ENCODE measurements at regions not wholly inside any gene's neighbourhood (a gene's known extent, or its start where the extent isn't known, plus 50 kb on each side); places are given as distances from the start of the nearest gene placed in this dataset.
"Not testable (repeated sequence)": the region's sequence is repeated elsewhere in the genome, so short reads cannot be mapped to it uniquely, and the experiment has no call there.

- DNase-seq, result no peak
Measured at GRCh38 chrX:10971759-10972158, 139.4 kb upstream of the HCCS start.

GRCh38 chrX:10972706-10973105, 138.4 kb upstream of the HCCS start:
- DNase-seq, result no peak

- no peak for DNase-seq
Measured at GRCh38 chrX:10974920-10975319, 136.2 kb upstream of the HCCS start.

GRCh38 chrX:10979956-10980355, 131.2 kb upstream of the HCCS start:
- no peak for DNase-seq

GRCh38 chrX:10981506-10981905, 129.6 kb upstream of the HCCS start:
- DNase-seq, result no peak

DNA sequence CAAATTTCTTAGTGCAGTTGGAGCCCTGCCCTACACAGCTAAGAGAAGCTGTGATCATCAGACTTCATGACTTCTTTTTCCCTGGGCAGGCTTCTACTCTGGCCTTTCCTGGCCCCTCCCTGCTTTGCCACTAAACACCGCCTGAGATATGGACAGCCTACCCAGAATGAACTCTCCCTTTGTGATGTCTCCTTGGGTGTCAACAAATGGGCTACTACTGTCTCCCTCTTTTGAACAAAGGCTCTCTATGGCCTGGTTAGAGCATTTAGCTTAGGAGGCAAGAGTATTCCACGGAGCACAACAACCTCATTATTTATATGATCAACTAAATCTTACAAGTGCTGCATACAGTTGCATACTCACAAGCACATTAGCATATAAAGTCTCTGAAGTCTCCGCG, 127.6 kb upstream of the HCCS start:
- no peak for DNase-seq

DNA sequence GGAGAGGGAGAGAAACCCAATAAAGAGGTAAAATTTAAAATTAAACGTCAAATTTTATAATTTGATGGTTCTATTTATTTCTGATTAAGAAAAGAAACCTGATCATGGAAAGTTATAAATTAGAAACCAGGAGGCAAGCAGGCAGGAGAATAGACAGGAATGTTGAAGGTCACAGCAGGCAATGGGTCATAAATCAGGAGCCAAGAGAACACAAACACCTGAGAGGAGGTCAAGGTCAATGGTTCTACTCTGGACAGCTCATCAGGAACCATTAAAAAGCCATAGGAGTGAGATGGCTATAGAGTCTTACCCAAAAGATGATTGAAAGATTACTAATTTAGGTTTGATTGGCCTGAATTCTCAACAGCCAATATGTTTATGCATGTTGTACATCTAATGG, 126.9 kb upstream of the HCCS start:
- no peak for DNase-seq

- no peak for DNase-seq
Measured at GRCh38 chrX:10986616-10987015, 124.5 kb upstream of the HCCS start.

GRCh38 chrX:10988653-10989052, 122.5 kb upstream of the HCCS start:
- DNase-seq, result no peak

DNA sequence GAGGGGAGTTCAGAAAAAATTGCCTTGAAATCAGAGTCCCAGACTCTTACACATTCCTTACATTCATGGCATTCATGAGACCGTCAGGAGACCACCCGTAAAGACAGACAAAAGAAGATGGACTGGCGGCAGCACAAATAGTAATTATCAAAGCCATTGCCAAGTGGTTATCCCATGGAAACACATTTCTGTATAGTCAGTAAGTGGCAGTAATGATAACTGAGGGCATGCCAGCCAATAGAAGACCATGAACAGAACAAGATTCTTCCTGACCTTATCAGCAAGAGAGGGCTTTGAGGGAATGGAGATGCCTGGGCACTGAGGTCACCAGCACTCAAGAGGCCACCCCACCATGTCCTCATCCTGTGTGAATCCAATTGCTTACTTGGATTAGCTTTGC, 121.7 kb upstream of the HCCS start:
- DNase-seq, result no peak

GRCh38 chrX:10990418-10990817, 120.7 kb upstream of the HCCS start:
- no peak for DNase-seq

DNA sequence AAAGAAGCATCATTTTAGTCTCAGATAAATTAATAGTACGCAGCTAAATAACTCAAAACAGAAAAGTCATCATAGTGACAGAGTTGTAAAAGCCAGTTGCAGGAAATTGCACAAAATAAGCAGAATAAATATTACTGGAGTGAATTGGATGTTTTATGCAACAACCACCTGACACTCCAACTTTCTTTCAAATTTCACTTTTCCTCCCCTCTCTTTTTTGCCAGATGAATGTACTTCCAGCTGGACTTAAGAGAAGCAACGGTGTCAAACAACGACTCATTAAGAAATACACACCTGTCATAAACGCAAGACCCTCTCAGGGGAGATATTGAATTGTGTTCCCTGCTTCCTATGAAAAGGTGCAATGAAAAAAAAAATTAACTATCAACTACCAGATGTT, 120.2 kb upstream of the HCCS start:
- no peak for DNase-seq

DNA sequence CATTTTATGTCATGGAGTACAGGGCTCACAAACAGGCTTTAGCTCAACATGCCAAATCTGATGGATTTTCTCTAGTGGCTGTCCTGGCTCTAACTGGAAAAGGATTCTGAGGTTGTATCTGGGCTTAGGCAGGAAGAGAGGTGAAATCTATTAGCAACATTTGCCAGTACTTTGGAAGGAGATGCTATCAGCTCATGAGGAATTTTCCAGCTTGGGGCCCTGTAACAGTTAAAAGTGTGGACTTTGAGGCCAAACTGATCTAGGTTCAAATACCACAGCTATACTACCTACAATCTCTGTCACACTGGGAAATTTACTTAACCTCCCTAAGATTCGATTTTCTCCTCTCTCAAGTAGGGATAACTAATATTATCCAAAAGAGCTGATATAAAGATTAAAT, 119.0 kb upstream of the HCCS start:
- DNase-seq, result no peak

- not testable (repeated sequence) for DNase-seq
Measured at GRCh38 chrX:11007076-11007475, 104.1 kb upstream of the HCCS start.

GRCh38 chrX:11010476-11010875, 100.7 kb upstream of the HCCS start:
- DNase-seq, result no peak

GRCh38 chrX:11016728-11017127, 94.4 kb upstream of the HCCS start:
- no peak for DNase-seq

DNA sequence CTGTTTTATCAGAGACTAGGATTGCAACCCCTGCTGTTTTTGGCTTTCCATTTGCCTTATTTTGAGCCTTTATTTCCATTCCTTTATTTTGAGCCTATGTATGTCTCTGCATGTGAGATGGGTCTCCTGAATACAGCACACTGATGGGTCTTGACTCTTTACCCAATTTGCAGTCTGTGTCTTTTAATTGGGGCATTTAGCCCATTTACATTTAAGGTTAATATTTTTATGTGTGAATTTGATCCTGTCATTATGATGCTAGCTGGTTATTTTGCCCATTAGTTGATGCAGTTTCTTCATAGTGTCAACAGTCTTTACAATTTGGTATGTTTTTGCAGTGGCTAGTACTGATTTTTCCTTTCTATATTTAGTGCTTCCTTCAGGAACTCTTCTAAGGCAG, 88.5 kb upstream of the HCCS start:
- not testable (repeated sequence) for DNase-seq

DNA sequence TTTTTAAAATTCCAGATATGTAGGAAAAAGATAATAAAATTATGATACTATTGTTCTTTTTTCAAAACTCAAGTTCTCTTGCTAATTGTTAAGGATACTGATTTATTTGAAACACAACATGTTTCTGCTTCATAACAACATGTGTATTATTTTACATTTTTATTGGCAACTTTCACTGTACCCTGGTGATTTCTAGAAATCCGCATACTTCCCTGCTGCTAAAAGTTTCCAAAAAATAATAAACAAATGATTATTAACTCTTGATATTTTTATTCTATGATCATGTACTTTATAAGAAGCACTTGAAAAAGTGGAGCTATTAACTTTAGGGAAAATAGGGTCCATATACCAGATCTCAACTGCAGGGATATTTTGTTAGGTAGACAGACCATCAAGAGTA, 71.2 kb upstream of the HCCS start:
- DNase-seq, result no peak

GRCh38 chrX:11040405-11040804, 70.7 kb upstream of the HCCS start:
- DNase-seq, result no peak

GRCh38 chrX:11040996-11041395, 70.1 kb upstream of the HCCS start:
- DNase-seq, result no peak

DNA sequence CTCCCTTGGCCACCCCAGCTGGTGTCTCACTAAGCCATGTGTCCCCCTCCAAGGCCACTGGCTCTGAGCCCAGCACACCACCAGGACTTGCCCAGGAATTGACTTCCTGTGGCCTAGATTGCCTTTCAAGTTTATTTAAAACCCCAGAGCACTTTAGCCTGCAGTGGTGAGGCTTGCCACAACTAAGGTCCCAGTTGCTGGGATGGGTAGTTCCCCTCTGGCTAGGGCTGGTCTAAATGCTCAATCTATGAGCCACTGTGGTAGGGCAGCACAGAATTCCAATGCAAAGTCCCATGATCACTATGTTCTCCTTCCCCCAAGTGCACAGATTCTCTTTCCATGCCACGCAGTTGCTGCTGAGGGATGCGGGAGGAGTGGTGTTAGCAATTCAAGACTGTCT, 61.1 kb upstream of the HCCS start:
- no peak for DNase-seq

DNA sequence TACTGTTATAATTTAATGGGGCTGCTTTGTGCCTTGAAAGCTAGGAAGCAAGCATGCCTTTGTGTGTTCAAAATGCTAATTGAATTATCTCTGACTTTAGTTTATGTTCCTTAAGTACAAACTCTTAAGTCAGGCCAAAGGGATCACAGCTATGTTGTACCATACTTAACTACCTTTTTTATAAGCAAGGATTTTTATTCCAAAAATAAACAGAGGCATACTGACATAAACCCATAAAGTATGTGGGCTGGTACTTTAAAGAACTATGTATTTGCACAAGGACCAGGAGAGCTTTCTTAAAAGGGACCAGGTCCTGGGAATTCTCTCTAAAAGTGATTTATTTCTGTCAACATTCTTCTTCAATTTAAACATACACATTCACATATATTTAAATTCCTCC, 57.8 kb upstream of the HCCS start:
- DNase-seq, result no peak

- DNase-seq, result no peak
Measured at GRCh38 chrX:11056322-11057176, 54.6 kb upstream of the HCCS start.

DNA sequence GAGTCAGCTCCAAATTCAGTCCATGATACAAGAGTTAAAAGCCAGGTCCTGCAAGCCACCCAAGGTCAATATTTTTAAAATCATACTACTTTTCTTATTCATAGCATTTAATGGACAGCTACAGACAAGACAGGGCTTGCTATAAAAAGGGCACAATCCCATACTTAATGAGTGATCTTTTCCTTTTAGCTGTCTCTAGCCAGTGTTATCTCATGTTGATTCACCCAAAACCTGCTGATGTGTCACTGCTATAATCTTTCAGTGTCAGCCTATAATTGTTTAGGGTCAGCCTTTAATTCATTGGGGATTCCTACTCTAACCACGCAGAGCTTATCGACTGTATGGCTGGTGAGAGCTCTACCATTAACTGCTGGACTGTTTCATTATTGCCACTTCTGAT, 51.2 kb upstream of the HCCS start:
- no peak for DNase-seq

All from CD4-positive, alpha-beta T cell treated with Interleukin-1 beta for 1 hour (primary cell).